HEK293T (cell line): ENCODE measurements at regions not wholly inside any gene's neighbourhood (a gene's known extent, or its start where the extent isn't known, plus 50 kb on each side); places are given as distances from the start of the nearest gene placed in this dataset.

Source experiments
- CTCF ChIA-PET: fragments of 350-600 bp; formaldehyde crosslinking; extraction: SDS; loops from one replicate; lab custom pipeline; 2021; ENCODE audit warnings: antibody characterized with exemption, inconsistent platforms; lab: Yijun Ruan, JAX
- POLR2A ChIA-PET: fragments of 350-600 bp; formaldehyde crosslinking; extraction: SDS; loops from one replicate; lab custom pipeline; 2020; ENCODE audit warnings: antibody characterized with exemption, inconsistent platforms; lab: Yijun Ruan, JAX
- DNase-seq: peaks from one replicate; pipeline ENCODE4 v3.0.0; 2012; ENCODE audit warnings: mixed read lengths; ENCODE audit errors: extremely low spot score
- ARNT ChIP-seq: fragments of 450-650 bp; IDR thresholded peaks from 2 replicates; pipeline ENCODE4 v1.6.1; 2017; ENCODE audit warnings: mild to moderate bottlenecking
- BHLHE40 ChIP-seq: fragments of 450-650 bp; IDR thresholded peaks from 2 replicates; pipeline ENCODE4 v1.6.1; 2016; ENCODE audit warnings: mild to moderate bottlenecking, moderate library complexity, borderline replicate concordance
- CTBP1 ChIP-seq: fragments of 450-650 bp; IDR thresholded peaks from 2 replicates; pipeline ENCODE4 v1.6.1; 2016; ENCODE audit warnings: borderline replicate concordance
- ELF4 ChIP-seq: fragments of 450-650 bp; IDR thresholded peaks from 2 replicates; pipeline ENCODE4 v1.6.1; 2017; ENCODE audit warnings: antibody characterized with exemption
- FOXA1 ChIP-seq: fragments of 450-650 bp; IDR thresholded peaks from 2 replicates; pipeline ENCODE4 v1.6.1; 2016; ENCODE audit warnings: mild to moderate bottlenecking
- FOXK2 ChIP-seq: fragments of 450-650 bp; IDR thresholded peaks from 2 replicates; pipeline ENCODE4 v1.6.1; 2016; ENCODE audit warnings: mild to moderate bottlenecking
- FOXM1 ChIP-seq: fragments of 450-650 bp; IDR thresholded peaks from 2 replicates; pipeline ENCODE4 v1.6.1; 2017; ENCODE audit warnings: mild to moderate bottlenecking, borderline replicate concordance
- HDGF ChIP-seq: fragments of 450-650 bp; IDR thresholded peaks from 2 replicates; pipeline ENCODE4 v1.6.1; 2017; ENCODE audit warnings: antibody characterized with exemption, borderline replicate concordance
- L3MBTL2 ChIP-seq: fragments of 450-650 bp; conservative IDR thresholded peaks from 2 replicates; pipeline ENCODE4 v1.6.1; 2016; ENCODE audit warnings: mild to moderate bottlenecking
- LEF1 ChIP-seq: fragments of 450-650 bp; IDR thresholded peaks from 2 replicates; pipeline ENCODE4 v1.6.1; 2017; ENCODE audit warnings: mild to moderate bottlenecking, borderline replicate concordance
- NFRKB ChIP-seq: fragments of 450-650 bp; IDR thresholded peaks from 2 replicates; pipeline ENCODE4 v1.6.1; 2016; ENCODE audit warnings: mild to moderate bottlenecking, moderate library complexity
- SP1 ChIP-seq: fragments of 450-650 bp; IDR thresholded peaks from 2 replicates; pipeline ENCODE4 v1.6.1; 2017
- SUZ12 ChIP-seq: fragments of 450-650 bp; IDR thresholded peaks from 2 replicates; pipeline ENCODE4 v1.6.1; 2016; ENCODE audit warnings: mild to moderate bottlenecking
- TARDBP ChIP-seq: fragments of 450-650 bp; IDR thresholded peaks from 2 replicates; pipeline ENCODE4 v1.6.1; 2016
- ZNF384 ChIP-seq: fragments of 450-650 bp; IDR thresholded peaks from 2 replicates; pipeline ENCODE4 v1.6.1; 2016
- TF ChIP-seq, protein P1 (sequence below): fragments of 450-650 bp; IDR thresholded peaks from 2 replicates; pipeline ENCODE4 v1.6.1; 2016

DNA sequence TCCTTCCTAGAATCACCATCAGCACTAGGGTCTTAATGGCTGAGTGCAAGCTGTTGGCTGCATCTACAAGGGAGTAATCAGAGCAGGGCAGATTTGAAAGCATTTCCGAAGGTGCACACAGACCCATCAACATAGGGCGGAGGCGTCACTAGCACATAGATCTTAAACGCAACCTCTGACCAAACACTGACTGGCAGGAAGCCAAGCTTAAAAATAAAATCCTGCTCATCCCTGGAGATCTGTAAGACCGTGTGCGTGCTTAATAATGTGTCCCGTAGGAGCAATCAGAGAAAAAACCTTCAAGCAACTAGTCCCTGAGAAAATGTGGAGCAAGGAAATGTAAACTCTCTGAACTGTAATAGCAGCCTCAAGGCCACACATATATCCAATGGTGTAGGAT, 470.5 kb downstream of the ETS1 start:
- DNase-seq: no peak
- TF ChIP-seq HDGF: no peak
- TF ChIP-seq ZNF384: no peak
- TF ChIP-seq ELF4: no peak
- TF ChIP-seq FOXA1: no peak
- no peak for TF ChIP-seq L3MBTL2
- TF ChIP-seq FOXM1: no peak
- no peak for TF ChIP-seq LEF1
- no peak for TF ChIP-seq NFRKB
- TF ChIP-seq SUZ12: no peak
- no peak for TF ChIP-seq BHLHE40
- no peak for TF ChIP-seq ARNT
- no peak for TF ChIP-seq CTBP1
- TF ChIP-seq SP1: no peak
- TF ChIP-seq, protein P1, sequence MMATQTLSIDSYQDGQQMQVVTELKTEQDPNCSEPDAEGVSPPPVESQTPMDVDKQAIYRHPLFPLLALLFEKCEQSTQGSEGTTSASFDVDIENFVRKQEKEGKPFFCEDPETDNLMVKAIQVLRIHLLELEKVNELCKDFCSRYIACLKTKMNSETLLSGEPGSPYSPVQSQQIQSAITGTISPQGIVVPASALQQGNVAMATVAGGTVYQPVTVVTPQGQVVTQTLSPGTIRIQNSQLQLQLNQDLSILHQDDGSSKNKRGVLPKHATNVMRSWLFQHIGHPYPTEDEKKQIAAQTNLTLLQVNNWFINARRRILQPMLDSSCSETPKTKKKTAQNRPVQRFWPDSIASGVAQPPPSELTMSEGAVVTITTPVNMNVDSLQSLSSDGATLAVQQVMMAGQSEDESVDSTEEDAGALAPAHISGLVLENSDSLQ: no peak
- no peak for TF ChIP-seq FOXK2
- ChIA-PET CTCF (interaction anchor here (0.6 kb wide), 1 partner anchor 1021 kb away, joined by 3 read pairs; no protein-coding TSS in a partner anchor), POLR2A (no interaction called here)

DNA sequence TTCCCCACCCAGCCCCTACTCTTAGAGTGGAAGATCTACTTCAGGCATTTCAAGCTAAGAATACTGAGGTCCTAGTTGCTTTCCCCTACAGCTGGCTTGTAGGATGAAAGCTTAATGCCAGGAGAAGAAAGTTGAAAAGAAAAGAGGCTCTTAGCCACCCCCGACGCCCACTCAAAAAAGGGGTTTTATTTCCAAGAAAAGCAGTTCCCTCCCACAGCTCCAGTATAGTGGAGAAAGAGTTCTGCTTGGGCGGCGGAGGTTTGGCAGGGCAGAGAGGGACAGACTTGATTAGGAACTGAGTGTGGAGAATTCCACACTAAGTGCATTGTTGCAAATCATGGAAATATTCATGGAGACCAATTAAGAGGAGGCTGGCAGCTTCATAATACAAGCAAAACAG, 470.9 kb downstream of the ETS1 start:
- TF ChIP-seq FOXK2: no peak
- TF ChIP-seq, protein P1: no peak
- TF ChIP-seq BHLHE40: no peak
- TF ChIP-seq L3MBTL2: no peak
- no peak for TF ChIP-seq LEF1
- no peak for TF ChIP-seq TARDBP
- no peak for TF ChIP-seq HDGF
- ChIA-PET POLR2A (no interaction called here), CTCF (no interaction called here)
- no peak for DNase-seq

DNA sequence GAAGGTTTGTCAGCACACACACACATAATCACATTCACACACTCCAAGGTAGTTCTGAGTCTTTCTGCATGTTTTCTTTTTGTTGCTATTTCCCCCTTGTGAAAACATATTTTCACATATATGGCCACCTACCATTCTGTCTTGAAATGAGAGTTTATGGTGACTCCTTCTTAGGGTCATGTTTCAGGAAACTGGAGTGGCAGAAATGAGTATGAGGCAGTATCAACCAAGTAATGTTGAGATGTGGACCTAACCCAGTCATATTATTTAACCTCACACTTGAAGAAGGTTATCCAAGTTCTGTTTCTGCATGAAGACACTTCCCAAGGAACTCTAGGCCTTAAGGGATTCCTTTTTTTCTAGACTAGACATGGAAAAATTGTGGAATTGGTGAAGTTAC, 481.4 kb downstream of the ETS1 start:
- POLR2A ChIA-PET: no interaction called here
- DNase-seq: no peak
- TF ChIP-seq ELF4 (no peak), FOXA1 (no peak), FOXK2 (no peak), ARNT (no peak)
- CTCF ChIA-PET: interaction anchor here (0.6 kb wide), 1 partner anchor 1426 kb away, joined by 3 read pairs; no protein-coding TSS in a partner anchor

DNA sequence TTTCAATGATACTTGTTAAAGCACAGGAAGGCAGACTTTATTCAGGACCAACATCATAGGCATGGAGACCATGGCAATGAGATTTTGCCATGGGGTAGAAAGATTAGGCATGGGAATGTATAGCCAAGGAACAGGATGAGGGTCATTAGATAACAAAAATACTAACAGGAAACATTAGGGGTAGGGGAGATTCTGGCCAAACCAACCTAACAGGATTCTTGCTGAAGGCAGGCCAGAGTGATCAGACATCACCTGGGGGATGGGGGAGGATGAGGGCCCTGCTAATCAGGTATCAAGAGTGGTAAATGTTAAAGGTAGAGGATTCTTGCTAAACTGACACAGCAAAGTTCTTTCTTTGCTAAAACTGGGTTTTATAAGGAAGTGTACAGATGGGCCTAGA, 481.8 kb downstream of the ETS1 start:
- no peak for DNase-seq
- ChIA-PET CTCF (no interaction called here), POLR2A (no interaction called here)
- TF ChIP-seq, protein P1: no peak
- TF ChIP-seq ARNT (no peak), FOXA1 (no peak), CTBP1 (no peak), BHLHE40 (no peak), LEF1 (no peak), TARDBP (no peak), ELF4 (no peak), HDGF (no peak), ZNF384 (no peak), NFRKB (no peak)

DNA sequence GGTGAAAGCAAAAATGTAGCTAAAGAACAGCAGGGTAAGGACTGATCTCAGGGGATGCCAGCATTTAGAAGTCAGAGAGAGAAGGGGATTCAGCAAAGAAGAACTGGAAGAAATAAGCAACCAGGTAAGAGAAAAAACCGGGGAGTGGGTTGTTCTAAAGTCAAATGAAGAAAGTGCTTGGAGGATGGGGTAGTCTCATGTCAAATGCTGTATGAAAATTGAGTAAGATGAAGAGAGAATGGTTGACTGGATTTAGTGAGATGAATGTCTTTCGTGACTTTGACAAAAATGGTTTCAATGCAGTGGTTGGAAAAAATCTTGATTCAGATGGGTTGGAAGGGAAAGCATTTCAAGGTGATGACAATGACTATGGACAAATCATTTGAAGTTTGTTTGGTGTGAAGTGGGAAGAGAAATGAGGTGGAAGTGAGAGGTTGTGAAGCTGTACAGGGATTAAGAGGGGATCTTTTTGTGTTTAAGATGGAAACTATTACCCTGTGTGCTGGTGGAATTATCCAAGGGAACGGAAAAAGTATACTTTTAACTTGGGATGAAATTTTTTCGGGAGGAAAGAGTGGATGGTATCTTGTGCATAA, 484.0 kb downstream of the ETS1 start:
- TF ChIP-seq FOXK2: no peak
- TF ChIP-seq, protein P1: no peak
- no peak for TF ChIP-seq LEF1
- TF ChIP-seq ARNT: no peak
- TF ChIP-seq BHLHE40: no peak
- TF ChIP-seq CTBP1: no peak
- no peak for TF ChIP-seq HDGF
- TF ChIP-seq L3MBTL2: no peak
- TF ChIP-seq TARDBP: no peak
- TF ChIP-seq FOXM1: no peak
- no peak for TF ChIP-seq NFRKB
- TF ChIP-seq FOXA1: no peak
- no peak for TF ChIP-seq ZNF384
- TF ChIP-seq SUZ12: no peak
- TF ChIP-seq ELF4: no peak
- no peak for TF ChIP-seq SP1
- CTCF ChIA-PET: no interaction called here
- POLR2A ChIA-PET: no interaction called here
- no peak for DNase-seq

DNA sequence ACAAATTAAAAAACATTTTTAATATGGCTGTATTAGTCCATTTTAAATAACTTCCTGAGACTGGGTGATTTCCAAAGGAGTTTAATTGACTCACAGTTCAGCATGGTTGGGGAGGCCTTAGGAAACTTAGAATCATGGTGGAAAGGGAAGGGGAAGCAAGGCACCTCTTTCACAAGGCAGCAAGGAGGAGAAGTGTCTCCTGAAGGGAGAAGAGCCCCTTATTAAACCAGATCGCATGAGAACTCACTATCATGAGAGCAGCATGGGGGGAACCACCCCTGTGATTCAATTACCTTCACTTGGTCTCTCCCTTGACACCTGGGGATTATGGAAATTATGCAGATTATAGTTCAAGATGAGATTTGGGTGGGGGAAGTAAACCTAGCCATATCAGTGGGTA, 488.6 kb downstream of the ETS1 start:
- POLR2A ChIA-PET: no interaction called here
- no peak for DNase-seq
- CTCF ChIA-PET: no interaction called here

More for the DNA sequence above, 488.6 kb downstream of the ETS1 start:
- TF ChIP-seq SP1: no peak
- TF ChIP-seq ARNT: no peak
- no peak for TF ChIP-seq CTBP1
- TF ChIP-seq BHLHE40: no peak
- no peak for TF ChIP-seq FOXK2
- no peak for TF ChIP-seq HDGF
- no peak for TF ChIP-seq NFRKB
- no peak for TF ChIP-seq FOXA1
- TF ChIP-seq TARDBP: no peak
- no peak for TF ChIP-seq L3MBTL2
- TF ChIP-seq LEF1: no peak
- no peak for TF ChIP-seq FOXM1
- no peak for TF ChIP-seq SUZ12
- no peak for TF ChIP-seq ZNF384
- TF ChIP-seq, protein P1: no peak
- no peak for TF ChIP-seq ELF4
